Prostate gland (tissue), 2 donors: ENCODE measurements at regions not wholly inside any gene's neighbourhood (a gene's known extent, or its start where the extent isn't known, plus 50 kb on each side); places are given as distances from the start of the nearest gene placed in this dataset.

Experiments used
- POLR2A ChIP-seq: fragments of 450-650 bp; IDR thresholded peaks from one replicate; pipeline ENCODE4 v1.6.1; 2016; ENCODE audit warnings: antibody characterized with exemption, mild to moderate bottlenecking
- POLR2AphosphoS5 ChIP-seq: sonication (generic); formaldehyde crosslinking; IDR thresholded peaks from one replicate; pipeline ENCODE4 v1.6.1; 2017; ENCODE audit warnings: antibody characterized with exemption
- TF ChIP-seq, protein P1 (sequence below), 4 experiments: fragments of 200-600 bp in 2 of 4; fragments of 450-650 bp in 2 of 4; sonication (generic) in 2 of 4; IDR thresholded peaks; 1 replicate in 3 of 4; 2 replicates in 1 of 4; pipeline ENCODE4 v1.5.1; 2016 to 2019; ENCODE audit warnings: antibody characterized with exemption in 4 of 4, mild to moderate bottlenecking in 2 of 4, moderate library complexity in 2 of 4

DNA sequence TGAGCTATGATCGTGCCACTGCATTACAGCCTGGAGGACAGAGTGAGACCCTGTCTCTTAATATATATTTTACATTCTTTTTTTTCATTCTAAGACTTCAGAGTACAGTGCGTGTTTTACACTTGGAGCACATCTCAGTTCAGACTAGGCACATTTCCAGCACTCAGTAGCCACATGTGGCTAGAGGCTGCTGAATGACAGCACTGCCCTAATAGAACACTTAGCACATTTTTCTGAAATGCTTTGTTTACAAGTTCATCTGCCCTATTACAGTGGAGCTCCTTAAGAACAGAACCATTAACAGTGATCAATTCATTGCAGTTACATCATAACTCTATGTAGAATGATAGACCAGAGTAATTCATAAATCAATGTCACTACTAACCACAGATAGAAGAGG, 138.1 kb downstream of the SUCLG1 start:
- TF ChIP-seq, protein P1, sequence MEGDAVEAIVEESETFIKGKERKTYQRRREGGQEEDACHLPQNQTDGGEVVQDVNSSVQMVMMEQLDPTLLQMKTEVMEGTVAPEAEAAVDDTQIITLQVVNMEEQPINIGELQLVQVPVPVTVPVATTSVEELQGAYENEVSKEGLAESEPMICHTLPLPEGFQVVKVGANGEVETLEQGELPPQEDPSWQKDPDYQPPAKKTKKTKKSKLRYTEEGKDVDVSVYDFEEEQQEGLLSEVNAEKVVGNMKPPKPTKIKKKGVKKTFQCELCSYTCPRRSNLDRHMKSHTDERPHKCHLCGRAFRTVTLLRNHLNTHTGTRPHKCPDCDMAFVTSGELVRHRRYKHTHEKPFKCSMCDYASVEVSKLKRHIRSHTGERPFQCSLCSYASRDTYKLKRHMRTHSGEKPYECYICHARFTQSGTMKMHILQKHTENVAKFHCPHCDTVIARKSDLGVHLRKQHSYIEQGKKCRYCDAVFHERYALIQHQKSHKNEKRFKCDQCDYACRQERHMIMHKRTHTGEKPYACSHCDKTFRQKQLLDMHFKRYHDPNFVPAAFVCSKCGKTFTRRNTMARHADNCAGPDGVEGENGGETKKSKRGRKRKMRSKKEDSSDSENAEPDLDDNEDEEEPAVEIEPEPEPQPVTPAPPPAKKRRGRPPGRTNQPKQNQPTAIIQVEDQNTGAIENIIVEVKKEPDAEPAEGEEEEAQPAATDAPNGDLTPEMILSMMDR (IDR thresholded peaks at IDR 0.05), result no peak
- TF ChIP-seq POLR2A (no peak), POLR2AphosphoS5 (no peak)
